AG09319 (cell line): ENCODE measurements at regions not wholly inside any gene's neighbourhood (a gene's known extent, or its start where the extent isn't known, plus 50 kb on each side); places are given as distances from the start of the nearest gene placed in this dataset.
"Not testable (repeated sequence)": the region's sequence is repeated elsewhere in the genome, so short reads cannot be mapped to it uniquely, and the experiment has no call there.

ENCODE experiments used
- DNase-seq: peaks from one replicate; pipeline ENCODE4 v3.0.0-alpha.2; 2010; ENCODE audit warnings: low read depth; ENCODE audit errors: extremely low read depth
- TF ChIP-seq, protein P1 (sequence below): IDR thresholded peaks from 2 replicates; pipeline ENCODE4 v1.5.1; 2011; ENCODE audit warnings: low read depth, mild to moderate bottlenecking, inconsistent platforms, low read length, moderate library complexity

DNA sequence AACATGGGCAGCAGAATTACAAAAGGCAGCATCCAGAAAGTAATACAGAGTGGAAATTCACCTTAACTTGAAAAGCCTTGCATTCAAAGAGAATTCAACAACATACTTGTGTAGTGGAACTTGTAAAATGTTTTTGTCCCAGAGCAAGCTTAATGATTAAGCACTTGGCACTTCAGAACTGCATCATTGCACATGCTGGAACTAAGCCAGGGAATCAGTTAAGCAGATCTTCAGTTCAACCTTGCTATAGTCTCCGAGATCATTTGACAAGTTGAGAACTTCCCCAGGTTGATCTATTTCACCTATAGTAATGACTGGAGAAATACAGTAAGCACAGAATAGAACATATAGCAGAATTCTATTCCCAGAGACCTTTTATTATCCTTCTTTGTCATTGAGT, 1337.2 kb upstream of the NXPH2 start:
- TF ChIP-seq, protein P1, sequence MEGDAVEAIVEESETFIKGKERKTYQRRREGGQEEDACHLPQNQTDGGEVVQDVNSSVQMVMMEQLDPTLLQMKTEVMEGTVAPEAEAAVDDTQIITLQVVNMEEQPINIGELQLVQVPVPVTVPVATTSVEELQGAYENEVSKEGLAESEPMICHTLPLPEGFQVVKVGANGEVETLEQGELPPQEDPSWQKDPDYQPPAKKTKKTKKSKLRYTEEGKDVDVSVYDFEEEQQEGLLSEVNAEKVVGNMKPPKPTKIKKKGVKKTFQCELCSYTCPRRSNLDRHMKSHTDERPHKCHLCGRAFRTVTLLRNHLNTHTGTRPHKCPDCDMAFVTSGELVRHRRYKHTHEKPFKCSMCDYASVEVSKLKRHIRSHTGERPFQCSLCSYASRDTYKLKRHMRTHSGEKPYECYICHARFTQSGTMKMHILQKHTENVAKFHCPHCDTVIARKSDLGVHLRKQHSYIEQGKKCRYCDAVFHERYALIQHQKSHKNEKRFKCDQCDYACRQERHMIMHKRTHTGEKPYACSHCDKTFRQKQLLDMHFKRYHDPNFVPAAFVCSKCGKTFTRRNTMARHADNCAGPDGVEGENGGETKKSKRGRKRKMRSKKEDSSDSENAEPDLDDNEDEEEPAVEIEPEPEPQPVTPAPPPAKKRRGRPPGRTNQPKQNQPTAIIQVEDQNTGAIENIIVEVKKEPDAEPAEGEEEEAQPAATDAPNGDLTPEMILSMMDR: no peak
- no peak for DNase-seq

DNA sequence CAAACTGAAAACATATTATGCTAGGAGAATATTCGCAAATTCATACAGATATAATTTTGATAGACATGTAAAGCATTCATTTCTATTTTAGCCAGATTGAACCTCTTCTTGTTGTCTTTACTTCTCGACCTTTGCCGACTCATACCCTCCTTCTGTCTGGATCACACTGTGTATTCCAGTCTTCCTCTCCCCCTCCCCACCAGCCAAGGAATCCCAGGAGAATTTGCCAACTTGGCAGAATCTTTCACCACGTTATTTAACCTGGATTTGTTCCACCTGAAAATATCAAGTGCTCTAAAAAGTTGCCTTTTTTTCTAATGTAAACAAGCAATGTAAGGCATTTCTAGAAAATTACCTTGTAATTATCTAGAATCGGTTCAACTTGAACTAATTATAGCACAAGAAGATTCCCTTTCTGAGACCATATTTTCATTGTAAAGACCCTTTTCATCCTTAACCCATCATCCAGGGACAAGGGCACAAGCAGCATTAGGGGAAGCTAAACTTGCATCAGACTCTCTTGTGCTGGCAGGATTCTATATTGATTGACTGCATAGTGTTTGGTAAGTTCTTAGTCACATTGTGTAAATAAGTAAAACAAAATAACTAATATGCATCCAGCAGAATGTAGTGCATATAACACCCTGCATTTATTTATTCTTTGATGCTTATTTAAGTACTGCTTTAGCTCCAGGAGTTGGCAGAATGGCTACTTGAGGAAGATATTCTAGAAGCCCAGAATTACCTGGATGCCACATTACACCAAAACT, 1328.7 kb upstream of the NXPH2 start:
- DNase-seq: no peak
- TF ChIP-seq, protein P1: no peak

DNA sequence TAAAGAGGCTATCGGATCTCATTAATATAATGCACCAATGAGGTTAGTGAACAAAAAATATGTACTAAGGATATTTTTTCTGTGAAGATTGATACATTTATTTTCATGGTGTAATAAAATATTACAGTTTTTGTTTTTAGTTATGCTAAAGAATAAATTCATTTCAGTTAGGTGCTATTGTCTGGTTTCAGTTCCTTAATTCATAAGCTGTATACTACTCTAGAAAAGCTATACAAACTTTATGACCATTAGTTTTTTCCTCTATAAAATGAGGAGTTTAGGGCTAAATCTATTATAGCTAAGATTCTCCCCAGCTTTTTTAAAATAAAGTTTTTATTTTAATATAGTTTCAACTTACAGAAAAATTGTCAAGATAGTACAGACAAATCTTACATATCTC, 1311.7 kb upstream of the NXPH2 start:
- TF ChIP-seq, protein P1: no peak
- DNase-seq: no peak

DNA sequence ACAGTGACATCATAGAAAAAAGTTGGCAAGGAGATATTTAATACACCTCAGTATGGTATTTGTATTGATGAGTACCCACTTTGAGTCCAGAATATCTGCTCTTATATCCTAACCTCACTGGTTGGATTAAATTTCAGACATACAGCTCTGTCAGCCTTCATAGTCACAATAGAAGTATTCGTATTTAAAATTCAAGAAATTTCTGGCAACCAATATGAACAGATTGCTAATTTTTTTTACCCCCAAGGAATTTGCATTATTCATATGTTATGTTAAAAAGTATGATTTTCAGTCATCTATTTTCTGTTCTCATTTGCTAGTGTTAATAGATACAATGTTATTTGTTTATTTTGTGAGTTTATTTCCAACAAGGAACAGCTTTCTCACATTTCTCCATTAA, 1306.8 kb upstream of the NXPH2 start:
- no peak for DNase-seq
- TF ChIP-seq, protein P1: no peak

DNA sequence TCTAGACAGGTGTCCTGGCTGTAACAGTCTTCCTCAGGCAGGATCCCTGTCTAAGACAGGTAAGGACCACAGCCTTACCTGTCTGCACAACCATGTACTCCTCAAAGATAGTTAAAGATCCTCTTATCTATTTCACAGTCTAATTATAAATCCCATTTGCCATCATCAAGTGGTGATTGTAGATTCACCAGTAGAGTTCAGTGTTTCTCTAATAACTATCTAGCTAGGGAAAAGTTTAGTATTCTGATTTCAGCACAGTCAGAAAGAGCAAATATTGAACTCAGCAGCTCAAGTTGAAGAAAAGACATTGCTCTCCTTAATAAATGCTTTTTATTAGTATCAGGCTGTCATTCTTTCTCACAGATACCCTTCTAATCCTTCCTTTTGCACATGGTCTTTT, 1305.5 kb upstream of the NXPH2 start:
- DNase-seq: no peak
- TF ChIP-seq, protein P1: no peak; the same call in 1 of the 2 replicates

DNA sequence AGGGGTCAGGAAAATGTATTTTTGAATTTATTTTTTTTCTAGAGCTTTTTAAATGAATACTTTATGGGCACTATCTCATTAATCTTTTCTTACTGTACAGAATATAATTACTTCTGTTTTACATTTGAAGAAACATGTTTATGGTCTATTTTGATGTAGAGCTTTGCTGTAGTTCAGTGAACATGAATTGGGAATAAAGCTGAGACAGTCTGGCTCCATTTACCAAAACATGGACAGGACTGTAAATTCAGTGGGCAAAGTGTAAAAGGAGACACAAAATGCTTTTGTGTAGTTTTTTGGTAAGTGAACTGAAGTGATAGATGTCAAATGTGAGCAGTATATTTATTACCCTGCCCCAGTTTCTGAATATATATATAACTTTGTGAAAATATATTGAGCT, 1298.8 kb upstream of the NXPH2 start:
- DNase-seq: no peak
- TF ChIP-seq, protein P1: no peak

DNA sequence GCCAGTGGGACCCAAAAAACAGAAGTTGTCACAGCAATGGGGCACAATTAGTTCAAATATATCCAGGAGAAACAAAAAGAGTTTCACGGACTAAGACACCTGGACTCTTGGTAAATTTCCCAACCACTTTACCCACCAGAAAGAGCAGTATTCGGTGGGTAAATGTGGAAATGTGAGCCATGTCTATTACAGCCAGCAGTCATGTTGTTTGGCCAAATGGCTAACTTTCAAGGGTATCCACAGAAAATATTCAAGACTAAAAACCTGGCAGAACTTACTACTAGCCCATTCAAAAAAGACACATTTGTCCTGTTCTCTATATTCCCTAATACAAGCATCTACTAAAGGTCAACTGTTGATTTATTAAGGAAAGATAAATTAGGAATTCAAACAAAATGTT, 1296.0 kb upstream of the NXPH2 start:
- TF ChIP-seq, protein P1: no peak
- DNase-seq: no peak

DNA sequence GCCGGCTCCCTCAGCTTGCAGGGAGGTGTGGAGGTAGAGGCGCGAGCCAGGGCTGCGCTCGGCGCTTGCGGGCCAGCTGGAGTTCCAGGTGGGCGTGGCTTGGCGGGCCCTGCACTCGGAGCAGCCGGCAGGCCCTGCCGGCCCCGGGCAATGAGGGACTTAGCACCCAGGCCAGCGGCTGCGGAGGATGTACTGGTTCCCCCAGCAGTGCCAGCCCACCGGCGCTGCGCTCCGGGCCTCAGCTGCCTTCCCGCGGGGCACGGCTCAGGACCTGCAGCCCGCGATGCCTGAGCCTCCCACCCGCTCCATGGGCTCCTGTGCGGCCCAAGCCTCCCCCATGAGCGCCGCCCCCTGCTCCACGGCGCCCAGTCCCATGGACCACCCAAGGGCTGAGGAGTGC, 1293.6 kb upstream of the NXPH2 start:
- not testable (repeated sequence) for DNase-seq
